HEK293T (cell line): ENCODE measurements at regions not wholly inside any gene's neighbourhood (a gene's known extent, or its start where the extent isn't known, plus 50 kb on each side); places are given as distances from the start of the nearest gene placed in this dataset.
"Not testable (repeated sequence)": the region's sequence is repeated elsewhere in the genome, so short reads cannot be mapped to it uniquely, and the experiment has no call there.

Experiments used
- FOXA1 ChIP-seq: fragments of 450-650 bp; IDR thresholded peaks from 2 replicates; pipeline ENCODE4 v1.6.1; 2016; ENCODE audit warnings: mild to moderate bottlenecking
- FOXM1 ChIP-seq: fragments of 450-650 bp; IDR thresholded peaks from 2 replicates; pipeline ENCODE4 v1.6.1; 2017; ENCODE audit warnings: mild to moderate bottlenecking, borderline replicate concordance
- L3MBTL2 ChIP-seq: fragments of 450-650 bp; conservative IDR thresholded peaks from 2 replicates; pipeline ENCODE4 v1.6.1; 2016; ENCODE audit warnings: mild to moderate bottlenecking
- NFRKB ChIP-seq: fragments of 450-650 bp; IDR thresholded peaks from 2 replicates; pipeline ENCODE4 v1.6.1; 2016; ENCODE audit warnings: mild to moderate bottlenecking, moderate library complexity
- SP1 ChIP-seq: fragments of 450-650 bp; IDR thresholded peaks from 2 replicates; pipeline ENCODE4 v1.6.1; 2017
- SUZ12 ChIP-seq: fragments of 450-650 bp; IDR thresholded peaks from 2 replicates; pipeline ENCODE4 v1.6.1; 2016; ENCODE audit warnings: mild to moderate bottlenecking
- TARDBP ChIP-seq: fragments of 450-650 bp; IDR thresholded peaks from 2 replicates; pipeline ENCODE4 v1.6.1; 2016

DNA sequence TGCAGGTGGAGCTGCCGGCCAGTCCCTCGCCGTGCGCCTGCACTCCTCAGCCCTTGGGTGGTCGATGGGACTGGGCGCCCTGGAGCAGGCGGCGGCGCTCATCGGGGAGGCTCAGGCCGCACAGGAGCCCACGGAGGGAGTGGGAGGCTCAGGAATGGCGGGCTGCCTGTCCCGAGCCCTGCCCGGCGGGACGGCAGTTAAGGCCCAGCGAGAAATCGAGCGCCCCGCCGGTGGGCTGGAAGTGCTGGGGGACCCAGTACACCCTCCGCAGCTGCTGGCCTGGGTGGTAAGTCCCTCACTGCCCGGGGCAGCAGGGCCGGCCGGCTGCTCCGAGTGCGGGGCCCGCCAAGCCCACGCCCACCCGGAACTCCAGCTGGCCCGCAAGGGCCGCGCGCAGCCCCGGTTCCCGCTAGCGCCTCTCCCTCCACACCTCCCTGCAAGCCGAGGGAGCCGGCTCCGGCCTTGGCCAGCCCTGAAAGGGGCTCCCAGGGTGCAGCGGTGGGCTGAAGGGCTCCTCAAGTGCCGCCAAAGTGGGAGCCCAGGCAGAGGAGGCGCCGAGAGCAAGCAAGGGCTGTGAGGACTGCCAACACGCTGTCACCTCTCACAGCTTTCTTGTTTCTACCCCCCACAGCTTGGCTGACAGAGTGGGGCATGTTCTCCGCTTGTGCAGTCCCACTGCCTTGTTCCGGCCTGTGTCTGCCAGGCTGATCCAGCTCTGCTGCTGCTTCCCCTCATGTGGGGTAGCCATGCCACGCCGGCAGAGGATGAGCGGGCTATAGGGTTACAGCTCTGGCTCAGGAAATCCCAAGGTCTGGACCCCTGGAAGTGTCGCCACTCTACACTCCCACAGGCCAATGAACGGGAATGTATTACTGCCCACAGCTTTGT is 886.7 kb downstream of the FAT4 start:
- not testable (repeated sequence) for TF ChIP-seq SP1, FOXM1, NFRKB, TARDBP, SUZ12, FOXA1, L3MBTL2
